Effector memory CD4-positive, alpha-beta T cell (primary cell): ENCODE measurements at regions not wholly inside any gene's neighbourhood (a gene's known extent, or its start where the extent isn't known, plus 50 kb on each side); places are given as distances from the start of the nearest gene placed in this dataset.
"Not testable (repeated sequence)": the region's sequence is repeated elsewhere in the genome, so short reads cannot be mapped to it uniquely, and the experiment has no call there.

ENCODE experiments used
- DNase-seq, 3 donors: peaks; one replicate each; pipeline ENCODE4 v3.0.0-alpha.2; 2020
- H3K27ac ChIP-seq: 2 replicates; pipeline ENCODE4 v1.7.0; 2013; ENCODE audit warnings: mild to moderate bottlenecking, low read length, moderate library complexity; ENCODE audit not compliant: insufficient read depth, poor library complexity, severe bottlenecking
- H3K27me3 ChIP-seq: replicated peaks from 2 replicates; pipeline ENCODE4 v1.7.0; 2013; ENCODE audit warnings: mild to moderate bottlenecking, low read length; ENCODE audit not compliant: insufficient read depth, control insufficient read depth, poor library complexity, severe bottlenecking
- H3K36me3 ChIP-seq: 2 replicates; pipeline ENCODE4 v1.7.0; 2013; ENCODE audit warnings: mild to moderate bottlenecking, low read length, moderate library complexity; ENCODE audit not compliant: control insufficient read depth, insufficient read depth
- H3K4me1 ChIP-seq: 2 replicates; pipeline ENCODE4 v1.7.0; 2013; ENCODE audit warnings: low read length, mild to moderate bottlenecking; ENCODE audit not compliant: control insufficient read depth, insufficient read depth, poor library complexity, severe bottlenecking
- H3K4me3 ChIP-seq: 2 replicates; pipeline ENCODE4 v1.7.0; 2013; ENCODE audit warnings: low read length, low read depth, mild to moderate bottlenecking; ENCODE audit not compliant: insufficient read depth, poor library complexity, severe bottlenecking
- H3K9me3 ChIP-seq: 2 replicates; pipeline ENCODE4 v1.7.0; 2013; ENCODE audit warnings: mild to moderate bottlenecking, low read length, moderate library complexity; ENCODE audit not compliant: control insufficient read depth

DNA sequence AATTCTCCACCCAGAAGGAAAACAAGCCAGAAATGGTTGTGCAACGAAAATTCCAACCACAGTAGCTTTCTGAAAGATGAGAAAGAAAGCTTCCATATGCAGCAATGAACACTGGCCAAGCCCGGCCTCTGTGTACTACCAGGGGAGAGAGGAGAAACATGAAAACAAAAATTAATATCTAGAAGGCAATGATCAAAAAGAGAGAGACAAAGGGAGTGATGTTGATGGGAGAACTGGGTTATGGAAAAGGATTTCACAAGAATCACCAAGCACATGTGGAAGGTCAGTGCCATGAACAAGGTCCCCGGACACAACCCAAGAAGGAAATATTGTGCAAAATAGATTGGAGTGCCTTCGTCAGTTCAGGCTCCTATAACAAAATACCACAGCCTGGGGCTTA lies 217.4 kb downstream of the NPIPA8 start:
- H3K4me3 ChIP-seq, H3K36me3 ChIP-seq, H3K27ac ChIP-seq, DNase-seq, H3K4me1 ChIP-seq, H3K9me3 ChIP-seq, H3K27me3 ChIP-seq: not testable (repeated sequence)

DNA sequence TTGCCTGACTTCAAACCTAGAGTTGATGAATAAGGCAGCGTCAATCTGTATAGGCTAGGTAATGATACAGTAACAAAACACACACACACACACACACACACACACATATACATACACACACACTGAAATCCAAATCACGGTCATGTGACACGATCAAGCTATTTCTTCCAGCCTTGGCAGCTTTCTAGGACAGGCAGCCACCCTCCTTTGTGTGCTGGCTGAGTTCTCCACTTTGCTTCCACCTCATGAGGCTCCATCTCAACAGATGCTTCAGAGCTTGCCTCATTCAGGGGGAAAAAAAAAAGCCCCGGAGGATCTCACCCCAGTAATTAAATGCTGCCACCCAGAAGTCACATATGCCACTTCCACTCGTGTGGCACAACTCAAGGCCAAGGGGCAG lies 217.9 kb downstream of the NPIPA8 start:
- H3K27ac ChIP-seq, H3K4me1 ChIP-seq, H3K9me3 ChIP-seq, H3K36me3 ChIP-seq, DNase-seq, H3K4me3 ChIP-seq, H3K27me3 ChIP-seq: not testable (repeated sequence)

DNA sequence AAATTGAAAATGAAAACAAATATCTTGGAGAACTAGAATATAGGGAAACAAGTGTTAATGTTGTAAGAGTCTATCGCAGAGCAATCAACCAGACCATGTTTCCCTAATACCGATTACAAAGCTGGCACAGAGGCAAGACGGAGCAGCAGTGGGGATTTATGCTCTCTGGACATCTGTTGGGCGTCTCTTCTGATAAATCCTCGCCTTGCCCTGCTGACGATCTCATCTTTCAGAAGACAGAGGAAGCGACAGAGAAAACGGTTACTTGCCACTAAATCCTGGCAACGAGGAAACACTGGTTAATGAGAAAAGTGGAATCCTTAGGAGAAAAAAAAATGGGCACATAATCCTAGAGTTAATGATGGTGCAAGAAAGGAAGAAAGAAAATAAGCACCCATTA lies 218.5 kb downstream of the NPIPA8 start:
- not testable (repeated sequence) for H3K4me3 ChIP-seq, DNase-seq, H3K4me1 ChIP-seq, H3K36me3 ChIP-seq, H3K27me3 ChIP-seq, H3K27ac ChIP-seq, H3K9me3 ChIP-seq

DNA sequence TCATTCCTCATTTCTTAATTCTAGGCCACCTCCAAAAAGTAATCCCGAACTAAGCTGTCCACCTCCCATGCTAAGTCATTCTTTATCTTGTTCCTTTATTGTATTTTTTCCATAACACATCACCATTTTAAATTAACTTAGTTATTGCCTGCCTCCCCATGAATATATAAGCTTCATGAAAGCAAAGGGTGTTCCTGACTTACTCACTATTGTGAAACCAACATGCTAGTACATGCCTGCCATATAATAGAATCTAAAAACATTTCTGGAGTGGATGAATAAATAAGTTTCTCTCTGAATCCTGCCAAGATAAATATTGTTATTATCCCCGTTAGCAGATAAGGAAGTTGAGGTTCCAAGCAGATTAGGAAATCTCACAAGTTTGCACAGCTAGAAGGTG lies 232.1 kb downstream of the NPIPA8 start:
- H3K4me1 ChIP-seq, H3K27ac ChIP-seq, DNase-seq, H3K36me3 ChIP-seq, H3K4me3 ChIP-seq, H3K9me3 ChIP-seq, H3K27me3 ChIP-seq: not testable (repeated sequence)

DNA sequence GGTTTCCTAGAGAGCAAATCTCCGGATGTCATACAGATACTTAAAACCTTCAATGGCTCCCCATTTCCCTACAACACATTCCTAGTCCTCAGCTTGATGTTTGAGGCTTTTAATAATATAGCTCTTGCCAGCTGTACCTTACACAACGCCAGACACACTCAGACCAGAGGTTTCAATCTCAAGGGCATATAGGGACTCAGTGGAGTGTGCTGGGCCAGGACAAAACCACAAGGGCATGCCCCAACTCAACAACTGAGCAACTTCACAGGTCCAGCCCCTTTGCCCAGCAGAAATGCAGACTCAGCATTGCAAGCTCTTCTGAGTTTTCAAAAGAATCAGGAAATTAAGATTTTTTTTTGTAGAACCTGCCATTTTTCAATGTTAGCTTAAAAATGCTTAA lies 235.5 kb downstream of the NPIPA8 start:
- not testable (repeated sequence) for H3K36me3 ChIP-seq, H3K9me3 ChIP-seq, H3K4me1 ChIP-seq, H3K27ac ChIP-seq, H3K27me3 ChIP-seq, H3K4me3 ChIP-seq, DNase-seq

DNA sequence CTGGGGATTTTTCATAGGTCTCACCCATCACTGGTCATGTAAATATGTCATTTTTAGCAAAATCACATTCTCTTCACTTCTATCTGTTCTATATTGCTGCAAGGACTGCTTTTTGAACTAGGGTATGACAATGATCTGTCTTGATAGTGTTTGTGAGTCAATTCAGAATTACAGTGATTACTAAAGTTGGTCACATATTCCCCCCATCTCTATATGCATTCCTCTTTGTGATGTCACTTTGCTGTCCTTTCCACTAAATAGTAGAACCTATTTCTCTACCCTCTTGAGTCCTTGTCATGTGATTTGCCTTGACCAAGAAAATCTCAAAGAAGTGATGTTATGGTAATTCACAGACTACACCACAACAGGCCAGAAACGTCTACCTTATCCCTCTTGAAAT lies 243.9 kb downstream of the NPIPA8 start:
- H3K27ac ChIP-seq, H3K27me3 ChIP-seq, H3K9me3 ChIP-seq, H3K4me1 ChIP-seq, H3K36me3 ChIP-seq, H3K4me3 ChIP-seq, DNase-seq: not testable (repeated sequence)

DNA sequence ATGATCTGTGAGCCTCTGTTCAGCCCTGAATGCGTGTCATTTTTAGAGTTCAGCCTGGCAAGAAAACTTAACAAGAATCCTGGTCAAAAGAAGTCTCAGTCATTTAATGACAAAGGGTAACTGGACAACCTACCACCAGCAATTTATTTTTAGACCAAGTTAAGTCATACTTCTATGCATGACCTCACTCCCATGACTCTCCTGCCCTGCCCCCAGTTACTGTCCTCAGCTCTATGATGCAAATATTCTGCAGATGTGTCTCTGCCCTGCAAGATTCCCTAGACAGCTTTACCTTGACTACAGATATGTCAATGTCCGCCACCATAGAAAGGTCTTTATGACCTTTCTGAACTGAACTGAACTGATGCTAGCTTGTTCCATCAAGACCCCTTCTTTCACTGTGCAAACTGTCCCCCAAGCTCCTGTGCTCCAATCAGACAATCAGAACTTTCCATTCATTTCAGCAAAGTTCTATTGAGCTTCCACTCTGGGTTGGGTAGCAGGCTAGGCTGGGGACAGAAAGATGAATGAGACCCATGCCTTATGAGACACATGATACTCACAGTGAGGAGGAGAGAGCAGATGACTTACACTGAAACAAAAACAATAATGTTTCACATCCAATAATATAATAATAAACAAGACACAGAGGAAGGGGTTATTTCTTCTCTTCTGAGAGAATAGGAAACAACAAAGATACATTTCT lies 255.7 kb downstream of the NPIPA8 start:
- not testable (repeated sequence) for H3K36me3 ChIP-seq, DNase-seq, H3K27ac ChIP-seq, H3K4me3 ChIP-seq, H3K4me1 ChIP-seq, H3K9me3 ChIP-seq, H3K27me3 ChIP-seq

DNA sequence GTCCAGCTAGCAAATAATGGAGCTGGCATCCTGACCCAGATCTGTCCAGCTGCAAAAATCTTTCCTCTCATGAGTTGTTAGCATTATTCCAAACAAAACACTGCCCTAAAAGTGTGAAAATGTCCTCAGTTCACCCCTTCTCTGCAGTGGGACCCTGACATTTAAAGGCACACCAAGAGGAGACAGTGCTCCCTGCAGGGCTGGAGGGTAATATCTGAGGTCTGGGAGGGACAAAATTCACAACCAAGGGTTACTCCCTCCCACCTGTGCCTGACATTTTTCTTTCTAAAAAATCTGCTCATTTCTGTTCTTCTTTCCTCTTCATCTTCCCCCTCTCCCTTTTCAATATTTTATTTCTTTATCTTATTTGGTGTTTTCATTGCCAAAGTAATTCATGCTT lies 258.6 kb downstream of the NPIPA8 start:
- not testable (repeated sequence) for H3K27me3 ChIP-seq, H3K36me3 ChIP-seq, H3K27ac ChIP-seq, H3K4me3 ChIP-seq, H3K9me3 ChIP-seq, H3K4me1 ChIP-seq, DNase-seq

DNA sequence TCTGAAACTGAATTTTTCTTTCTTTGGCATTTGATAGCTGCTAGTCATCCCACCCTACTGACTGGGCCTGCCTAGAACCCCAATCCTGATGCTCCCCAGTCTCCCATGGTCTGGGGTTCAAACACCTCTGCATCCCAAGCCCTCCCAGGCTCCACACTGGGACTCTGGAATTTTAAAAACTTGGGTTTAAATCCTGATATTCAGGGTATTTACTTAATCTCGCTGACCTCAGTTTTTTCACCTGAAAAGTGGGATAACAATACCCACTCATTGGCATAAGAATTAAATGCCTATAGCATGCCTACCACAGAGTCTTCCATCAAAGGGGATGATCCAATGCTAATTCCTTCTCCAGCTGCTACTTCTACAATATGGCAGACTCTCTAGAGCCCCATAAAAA lies 264.4 kb downstream of the NPIPA8 start:
- H3K4me1 ChIP-seq, result no peaks in the 10 kb centered on the region
- no peak overlapping the region for H3K4me3 ChIP-seq
- no peaks in the 10 kb centered on the region for H3K36me3 ChIP-seq
- DNase-seq, result no peak
- H3K9me3 ChIP-seq, result no peaks in the 10 kb centered on the region
- H3K27ac ChIP-seq, result no peak overlapping the region
- no peaks in the 10 kb centered on the region for H3K27me3 ChIP-seq

DNA sequence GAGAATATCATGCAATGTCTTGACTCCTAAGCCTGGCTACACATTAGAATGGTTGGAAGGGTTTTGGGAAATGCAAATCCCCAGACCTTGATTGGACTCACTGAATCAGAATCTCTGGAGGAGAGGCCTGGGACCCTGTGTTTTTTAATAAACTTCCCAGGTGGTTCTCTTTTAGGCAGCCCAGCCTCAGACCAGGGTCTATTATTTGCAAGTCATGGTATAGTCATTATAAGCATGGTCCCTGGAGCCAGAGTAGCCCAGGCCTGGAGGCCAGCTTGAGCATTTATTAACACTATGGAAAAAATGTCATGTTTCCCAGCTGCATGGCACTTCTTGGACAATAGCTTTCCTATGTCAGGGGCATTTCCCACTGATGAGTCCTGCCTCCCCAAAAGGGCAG lies 266.9 kb downstream of the NPIPA8 start:
- no peaks in the 10 kb centered on the region for H3K9me3 ChIP-seq
- no peak for DNase-seq
- H3K27me3 ChIP-seq, result no peaks in the 10 kb centered on the region
- H3K27ac ChIP-seq, result no peak overlapping the region
- no peak overlapping the region for H3K4me3 ChIP-seq
- no peaks in the 10 kb centered on the region for H3K36me3 ChIP-seq
- H3K4me1 ChIP-seq, result no peaks in the 10 kb centered on the region

DNA sequence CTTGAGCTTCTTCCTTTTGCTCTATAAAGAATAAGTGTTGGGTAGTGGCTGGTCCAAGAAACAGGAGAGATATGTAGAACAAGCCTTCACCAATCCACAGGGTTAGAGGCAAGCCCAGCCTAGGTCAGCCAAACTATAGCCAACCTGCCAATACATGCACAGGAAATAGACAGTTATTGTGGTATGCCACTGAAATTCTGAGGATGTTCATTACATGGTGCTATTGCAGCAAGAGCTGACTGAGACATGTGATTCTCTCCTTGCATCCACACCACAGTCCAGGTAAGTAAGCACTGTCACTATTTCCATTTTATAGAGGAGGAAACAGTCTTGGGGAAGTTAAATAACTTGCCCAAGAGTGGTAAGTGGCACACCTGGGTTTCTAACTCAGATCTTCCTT lies 268.1 kb downstream of the NPIPA8 start:
- H3K4me1 ChIP-seq, result no peaks in the 10 kb centered on the region
- no peak for DNase-seq
- no peaks in the 10 kb centered on the region for H3K27me3 ChIP-seq
- no peak overlapping the region for H3K27ac ChIP-seq
- H3K36me3 ChIP-seq, result no peaks in the 10 kb centered on the region
- no peaks in the 10 kb centered on the region for H3K9me3 ChIP-seq
- no peak overlapping the region for H3K4me3 ChIP-seq
